HG02642 (cell line): ENCODE measurements at regions not wholly inside any gene's neighbourhood (a gene's known extent, or its start where the extent isn't known, plus 50 kb on each side); places are given as distances from the start of the nearest gene placed in this dataset.

ENCODE experiments used
- ATAC-seq: cut with Tn5 transposase; IDR thresholded peaks from one replicate; pipeline ENCODE4 v1.9.1; 2021; ENCODE audit warnings: mild to moderate bottlenecking; ENCODE audit not compliant: unreplicated experiment, poor library complexity

- ATAC-seq = no peak
Observed at GRCh38 chr7:41256186-41256945, 446.5 kb downstream of the INHBA start.

DNA sequence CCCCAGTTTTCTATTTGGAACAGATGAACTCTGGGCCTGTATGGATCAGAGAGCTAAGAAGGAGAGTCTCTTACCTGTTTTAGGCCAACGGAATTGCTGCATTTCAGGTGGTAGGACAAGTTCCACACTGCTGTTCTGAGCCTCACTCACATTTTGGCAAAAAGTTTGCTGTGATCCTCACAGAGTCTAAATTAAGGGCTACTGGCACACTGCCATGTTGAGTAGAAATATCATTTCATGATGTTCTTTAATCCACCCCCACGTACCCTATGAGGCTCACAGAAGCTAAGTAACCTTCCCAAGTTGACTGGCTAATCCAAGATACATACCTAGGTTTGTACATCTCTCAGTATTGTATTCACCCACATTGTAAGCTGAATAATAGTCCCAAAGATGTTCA is 447.2 kb downstream of the INHBA start:
- no peak for ATAC-seq

DNA sequence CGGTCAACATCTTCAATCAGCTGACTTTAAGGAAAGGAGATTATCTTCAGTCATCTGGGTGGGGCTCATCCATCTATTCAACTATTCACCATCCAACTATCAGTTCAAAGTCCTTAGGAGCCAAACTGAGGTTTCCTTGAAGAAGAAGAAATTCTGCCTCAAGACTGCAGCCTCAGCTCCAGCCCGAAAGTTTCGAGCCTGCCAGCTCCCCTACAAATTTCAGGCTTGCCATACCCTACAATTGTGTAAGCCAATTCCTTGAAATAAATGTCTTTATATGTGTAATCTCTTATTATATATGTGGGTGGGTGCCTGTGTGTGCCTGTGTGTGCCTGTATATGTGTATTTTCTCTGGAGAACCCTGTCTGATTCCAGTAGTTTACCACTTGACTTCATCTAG is 447.8 kb downstream of the INHBA start:
- no peak for ATAC-seq

- no peak for ATAC-seq
Observed at GRCh38 chr7:41252957-41253356, 449.9 kb downstream of the INHBA start.

GRCh38 chr7:41252551-41252950 is 450.3 kb downstream of the INHBA start:
- ATAC-seq = no peak

GRCh38 chr7:41247143-41247865 is 455.6 kb downstream of the INHBA start:
- no peak for ATAC-seq

DNA sequence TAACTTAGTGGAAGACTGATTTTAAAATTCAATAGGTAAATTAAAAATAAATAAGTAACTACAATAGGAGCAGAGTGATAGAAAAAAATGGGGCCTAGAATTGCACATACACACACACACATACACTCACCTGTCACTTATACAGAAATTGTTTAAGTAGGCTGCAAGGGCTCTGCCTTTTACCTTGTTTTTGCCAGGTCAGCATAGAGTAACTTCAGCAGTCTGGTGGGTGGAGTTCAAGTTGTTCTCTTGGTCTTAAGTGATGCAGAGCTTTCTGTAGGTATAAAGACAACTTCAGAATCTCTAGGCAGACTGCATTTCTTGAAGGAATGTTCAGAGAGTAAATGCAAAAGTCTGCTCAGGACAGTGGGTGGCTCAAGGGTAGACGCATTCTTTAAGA is 457.0 kb downstream of the INHBA start:
- no peak for ATAC-seq

DNA sequence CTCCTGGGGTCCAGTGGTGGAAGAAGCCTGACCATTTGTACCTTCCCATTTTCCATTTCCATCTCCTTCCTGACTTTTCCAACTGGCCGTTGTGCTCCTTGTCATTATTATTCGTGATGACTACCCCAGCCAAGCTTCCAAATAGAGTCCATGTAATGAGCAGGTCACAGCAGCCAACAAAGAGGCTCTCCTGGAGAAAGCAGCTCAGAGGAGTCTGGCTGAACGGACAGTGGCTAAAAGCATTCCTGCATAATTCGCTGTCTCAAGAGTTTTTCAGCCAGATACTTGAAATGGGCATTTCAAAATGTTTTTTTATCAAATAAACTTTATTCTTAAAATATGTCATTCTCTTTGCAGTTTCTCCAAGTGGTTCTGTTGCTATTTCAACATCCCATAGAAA is 458.6 kb downstream of the INHBA start:
- ATAC-seq = no peak

GRCh38 chr7:41241641-41242040 is 461.2 kb downstream of the INHBA start:
- no peak for ATAC-seq

DNA sequence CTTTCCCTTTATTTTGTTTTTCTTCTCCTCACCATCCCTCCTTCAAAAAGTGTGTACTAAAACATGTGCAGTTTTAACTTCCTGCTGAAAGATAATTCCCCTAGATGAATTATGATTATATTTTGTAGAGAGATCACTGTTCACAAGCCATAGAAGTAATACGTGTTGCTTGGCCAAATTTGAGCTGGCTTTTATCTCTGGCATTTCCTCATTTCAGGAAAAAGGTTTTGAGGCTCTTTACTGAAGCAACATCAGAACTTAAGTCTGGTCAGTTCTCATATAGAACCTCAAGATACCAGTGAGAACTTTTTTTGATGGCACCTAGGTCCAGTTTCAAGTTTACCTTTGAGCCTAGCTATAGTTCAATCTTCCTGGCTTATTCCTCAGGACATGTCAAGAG is 463.3 kb downstream of the INHBA start:
- no peak for ATAC-seq

- ATAC-seq = no peak
Observed at GRCh38 chr7:41238851-41239331, 464.0 kb downstream of the INHBA start.

DNA sequence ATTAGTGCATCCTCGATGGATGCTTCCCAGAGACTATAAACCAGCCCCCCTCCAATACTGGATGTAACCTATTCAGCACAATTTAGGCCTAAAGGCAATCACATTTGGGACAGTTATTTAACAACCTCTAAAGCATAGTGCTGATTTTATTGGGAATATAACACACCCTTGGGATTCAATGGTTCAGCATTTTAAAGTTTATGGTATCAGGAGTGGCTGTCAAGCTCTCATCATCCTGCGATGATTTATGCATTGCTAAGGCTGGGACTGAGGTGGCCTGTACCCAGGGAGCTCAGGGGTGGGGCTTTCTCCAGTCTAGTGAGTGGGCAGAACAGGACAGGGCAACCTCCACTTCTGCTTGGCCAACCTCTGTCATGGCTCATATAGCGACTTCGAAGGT is 464.9 kb downstream of the INHBA start:
- no peak for ATAC-seq

DNA sequence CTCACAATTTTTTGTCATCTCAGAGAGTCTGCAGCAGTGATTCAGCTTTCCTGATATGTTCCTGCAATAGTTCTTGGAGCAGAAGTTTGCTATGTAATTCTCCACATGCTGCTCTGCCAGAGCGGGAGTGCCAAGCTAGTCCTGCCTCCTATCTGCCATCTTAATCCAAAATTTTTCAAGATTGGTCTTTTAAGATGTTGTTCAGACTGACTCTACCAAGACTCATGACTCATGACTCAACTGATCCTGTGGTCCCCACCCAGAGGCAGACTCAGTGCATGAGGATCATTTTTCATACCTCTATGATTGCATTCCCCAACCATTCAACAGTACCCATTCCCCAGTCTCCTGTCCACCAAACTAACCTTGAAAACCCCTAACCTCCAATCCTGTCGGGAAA is 470.8 kb downstream of the INHBA start:
- no peak for ATAC-seq

DNA sequence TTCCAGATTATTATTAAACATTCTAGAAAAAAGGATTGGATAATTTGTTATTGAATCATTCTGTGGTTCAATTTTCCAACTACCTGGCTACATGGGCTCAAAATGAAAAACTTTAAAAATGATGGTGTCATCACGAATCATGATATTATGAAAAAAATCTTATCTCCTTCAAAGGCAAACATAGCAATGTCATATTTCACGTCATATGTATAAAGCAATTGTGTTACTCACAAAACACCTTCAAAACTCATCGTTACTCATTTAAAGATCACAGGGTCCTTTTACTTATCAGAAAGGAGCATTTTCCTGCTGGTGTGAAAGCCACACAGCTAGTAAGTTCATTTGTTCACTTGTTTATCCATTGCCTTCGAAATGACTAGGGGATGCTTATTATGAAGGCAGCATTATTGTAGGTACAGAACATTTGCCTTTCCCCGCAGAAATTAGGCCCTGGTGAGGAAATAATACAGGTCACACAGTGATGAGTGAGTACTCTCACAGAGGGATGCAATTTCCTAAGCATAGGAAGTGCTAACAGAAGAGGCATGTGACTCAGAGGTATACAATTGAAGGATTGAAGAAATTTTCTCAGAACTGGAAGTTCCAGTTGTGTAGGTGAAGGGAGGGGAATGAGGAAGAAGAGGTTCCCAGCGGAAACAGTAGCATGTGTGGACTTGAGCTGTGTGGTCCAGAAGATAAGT is 478.7 kb downstream of the INHBA start:
- ATAC-seq = no peak

- ATAC-seq = no peak
Observed at GRCh38 chr7:41222746-41223145, 480.1 kb downstream of the INHBA start.

- no peak for ATAC-seq
Observed at GRCh38 chr7:41220266-41220665, 482.6 kb downstream of the INHBA start.

DNA sequence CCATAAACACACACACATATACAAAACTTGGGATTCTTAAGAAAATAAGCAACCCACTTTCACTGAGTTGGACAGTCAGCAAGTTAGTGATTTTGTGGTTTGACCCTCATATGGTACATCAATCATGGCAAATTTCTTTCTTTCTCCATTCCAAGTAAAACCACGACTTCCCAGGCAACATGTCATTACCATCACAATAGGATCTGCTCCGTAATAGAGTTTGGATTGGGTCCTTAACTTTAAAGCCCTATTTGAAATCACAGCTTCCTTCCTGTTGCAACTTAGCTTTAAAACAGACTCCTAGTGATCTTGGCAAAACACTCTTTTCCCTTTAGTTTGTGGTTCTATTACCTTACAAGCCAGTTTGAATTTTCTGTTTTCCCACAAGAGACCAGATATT is 483.6 kb downstream of the INHBA start:
- ATAC-seq = no peak

DNA sequence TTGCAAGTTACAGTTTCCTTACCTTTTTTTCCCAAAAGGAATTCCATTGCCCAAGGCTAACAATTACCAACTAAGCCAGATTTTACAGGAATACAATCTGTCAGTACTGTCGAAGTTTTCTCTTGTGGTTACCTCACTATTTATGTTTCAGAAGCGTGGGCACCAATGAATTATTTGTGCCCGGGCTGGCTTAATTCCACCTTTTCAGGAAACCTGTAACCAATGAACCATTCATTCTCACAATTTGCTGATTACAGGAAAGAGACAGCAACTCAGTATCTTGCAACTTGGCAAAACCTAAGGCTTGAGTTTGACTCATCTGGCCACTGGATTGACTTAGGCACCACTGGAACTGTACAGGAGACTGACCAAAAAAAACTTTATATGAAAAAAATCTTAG is 485.6 kb downstream of the INHBA start:
- ATAC-seq = no peak

DNA sequence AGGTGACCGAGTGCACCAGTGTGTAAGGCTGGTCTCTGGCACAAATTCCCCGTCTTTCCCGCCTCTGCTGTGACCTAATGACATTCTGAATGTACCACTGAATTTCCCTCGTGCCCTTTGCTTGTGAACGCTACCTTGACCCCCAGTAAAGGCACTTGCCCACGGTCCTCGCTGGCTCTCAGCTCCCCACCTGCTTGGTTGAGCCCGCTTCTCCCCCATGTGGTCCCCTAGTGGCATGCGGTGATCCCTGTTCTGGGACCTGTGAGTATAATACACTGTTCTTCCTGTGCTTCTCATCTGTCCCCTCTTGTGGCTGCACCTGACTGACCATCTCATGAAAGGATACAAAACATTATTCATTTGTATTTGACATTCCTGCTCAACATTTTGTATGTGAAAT is 495.7 kb downstream of the INHBA start:
- no peak for ATAC-seq

GRCh38 chr7:41206267-41206666 is 496.6 kb downstream of the INHBA start:
- ATAC-seq = no peak

- peak; percentile 79 for ATAC-seq
Observed at GRCh38 chr7:41205600-41205999, 497.3 kb downstream of the INHBA start.
